ENCODE measurements at regions not wholly inside any gene's neighbourhood (a gene's known extent, or its start where the extent isn't known, plus 50 kb on each side); places are given as distances from the start of the nearest gene placed in this dataset.

DNA sequence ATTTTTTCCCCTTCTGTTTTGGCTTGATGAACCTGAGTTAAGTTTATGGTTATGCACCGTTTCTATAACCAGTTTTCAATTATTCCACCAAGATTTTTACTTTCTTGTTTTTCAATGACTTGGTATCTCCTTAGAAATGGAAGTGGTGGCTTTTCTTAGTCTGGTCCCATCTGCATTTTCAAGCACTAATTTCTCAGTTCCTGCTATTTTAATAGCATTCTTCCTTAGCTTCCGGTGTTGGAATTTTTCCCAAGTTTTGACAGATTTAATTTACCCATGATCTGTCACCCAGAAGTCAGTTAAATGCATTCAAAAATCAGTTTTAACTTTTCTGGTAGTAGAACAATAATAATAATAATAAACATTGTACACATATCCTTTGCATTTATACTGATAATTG, 184.6 kb upstream of the OLFM3 start:
- H3K4me1 Mint-ChIP-seq, result no peaks in the 10 kb centered on the region
- DNase-seq, result no peak
- H3K27me3 Mint-ChIP-seq (ENCODE audit: low read depth), result no peaks in the 10 kb centered on the region
- Histone ChIP-seq H3K79me2 (ENCODE audit: insufficient read depth, low read length) (no peaks in the 10 kb centered on the region), H4K91ac (ENCODE audit: insufficient read length, low read depth, low read length) (no peak overlapping the region), H3K9ac (ENCODE audit: extremely low read depth, insufficient read length, low read length) (no peak overlapping the region), H3K14ac (ENCODE audit: insufficient read depth, low read length) (no peak overlapping the region), H3K4ac (ENCODE audit: low read depth, low read length) (no peak overlapping the region), H2AFZ (ENCODE audit: low read length) (no peak overlapping the region), H2BK120ac (ENCODE audit: low read depth, low read length, poor library complexity, severe bottlenecking) (no peak overlapping the region), H2BK12ac (ENCODE audit: insufficient read length, low read depth, low read length) (no peak overlapping the region), H2AK5ac (ENCODE audit: insufficient read length, low read length) (no peak overlapping the region), H3K23ac (ENCODE audit: insufficient read length, low read depth, low read length) (no peak overlapping the region), H3K56ac (ENCODE audit: insufficient read length, low read depth, low read length) (no peak overlapping the region), H4K20me1 (ENCODE audit: control insufficient read depth, insufficient read depth, insufficient read length) (no peaks in the 10 kb centered on the region), H3K9me3 (ENCODE audit: control insufficient read depth, low read depth, low read length) (no peaks in the 10 kb centered on the region), H2BK15ac (ENCODE audit: low read depth, low read length) (no peak overlapping the region), H4K8ac (replicated peaks; ENCODE audit: insufficient read length, low read depth, low read length) (no peak overlapping the region), H3K27ac (ENCODE audit: insufficient read length, low read depth, low read length) (no peak overlapping the region), H3K18ac (ENCODE audit: insufficient read length, low read depth, low read length) (no peak overlapping the region), H3K4me2 (ENCODE audit: insufficient read depth, insufficient read length, low read length) (no peak overlapping the region), H2BK20ac (ENCODE audit: low read depth, low read length, poor library complexity, severe bottlenecking) (no peak overlapping the region), H3K27me3 (ENCODE audit: insufficient read depth, low read length) (no peaks in the 10 kb centered on the region), H2BK5ac (ENCODE audit: insufficient read length, low read length) (no peak overlapping the region), H4K5ac (ENCODE audit: insufficient read length, low read depth, low read length) (no peak overlapping the region), H3K79me1 (ENCODE audit: insufficient read depth, low read depth, low read length, poor library complexity, severe bottlenecking) (no peaks in the 10 kb centered on the region), H3T11ph (ENCODE audit: low read length) (no peak overlapping the region), H3K23me2 (ENCODE audit: insufficient read length, low read depth, low read length, poor library complexity, severe bottlenecking) (no peaks in the 10 kb centered on the region), H3K4me1 (ENCODE audit: insufficient read depth, low read length) (no peaks in the 10 kb centered on the region)
- H3K9me3 Mint-ChIP-seq, result peaks cover 0 to 3% of the 10 kb centered on the region in 2 experiments; a peak in 1 of 5 replicates
- H3K27ac Mint-ChIP-seq, result no peak overlapping the region
- no CpG with 5 or more reads among the region's 2 CpGs for WGBS (ENCODE audit: extremely low coverage, insufficient read length, low lambda C conversion rate)
- H3K36me3 Mint-ChIP-seq (ENCODE audit: insufficient read depth in 1 of 3, low read depth in 3 of 3), result no peaks in the 10 kb centered on the region
- no peak overlapping the region for H3K4me3 Mint-ChIP-seq
- TF ChIP-seq, protein P1, sequence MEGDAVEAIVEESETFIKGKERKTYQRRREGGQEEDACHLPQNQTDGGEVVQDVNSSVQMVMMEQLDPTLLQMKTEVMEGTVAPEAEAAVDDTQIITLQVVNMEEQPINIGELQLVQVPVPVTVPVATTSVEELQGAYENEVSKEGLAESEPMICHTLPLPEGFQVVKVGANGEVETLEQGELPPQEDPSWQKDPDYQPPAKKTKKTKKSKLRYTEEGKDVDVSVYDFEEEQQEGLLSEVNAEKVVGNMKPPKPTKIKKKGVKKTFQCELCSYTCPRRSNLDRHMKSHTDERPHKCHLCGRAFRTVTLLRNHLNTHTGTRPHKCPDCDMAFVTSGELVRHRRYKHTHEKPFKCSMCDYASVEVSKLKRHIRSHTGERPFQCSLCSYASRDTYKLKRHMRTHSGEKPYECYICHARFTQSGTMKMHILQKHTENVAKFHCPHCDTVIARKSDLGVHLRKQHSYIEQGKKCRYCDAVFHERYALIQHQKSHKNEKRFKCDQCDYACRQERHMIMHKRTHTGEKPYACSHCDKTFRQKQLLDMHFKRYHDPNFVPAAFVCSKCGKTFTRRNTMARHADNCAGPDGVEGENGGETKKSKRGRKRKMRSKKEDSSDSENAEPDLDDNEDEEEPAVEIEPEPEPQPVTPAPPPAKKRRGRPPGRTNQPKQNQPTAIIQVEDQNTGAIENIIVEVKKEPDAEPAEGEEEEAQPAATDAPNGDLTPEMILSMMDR (conservative IDR thresholded peaks at IDR 0.05), result no peak
